HCT116 (cell line): ENCODE measurements at regions not wholly inside any gene's neighbourhood (a gene's known extent, or its start where the extent isn't known, plus 50 kb on each side); places are given as distances from the start of the nearest gene placed in this dataset.

Experiments used
- CTCF ChIP-seq, 3 experiments: fragments of 200-600 bp in 1 of 3; sonication (generic) in 1 of 3; IDR thresholded peaks in 2 of 3; conservative IDR thresholded peaks in 1 of 3; 2 replicates each; pipeline ENCODE4 v1.5.1; 2012 to 2017; ENCODE audit warnings: low read depth in 2 of 3, low read length in 2 of 3, antibody characterized with exemption in 1 of 3, borderline replicate concordance in 1 of 3, control low read depth in 1 of 3, mild to moderate bottlenecking in 1 of 3, mixed read lengths in 1 of 3, mixed run types in 1 of 3, moderate library complexity in 1 of 3; ENCODE audit not compliant: insufficient read depth in 1 of 3
- EZH2 ChIP-seq: fragments of 200-600 bp; sonication (generic); IDR thresholded peaks from 2 replicates; pipeline ENCODE4 v1.6.1; 2017; ENCODE audit warnings: antibody characterized with exemption, mixed run types
- EZH2phosphoT487 ChIP-seq: fragments of 200-600 bp; IDR thresholded peaks from 2 replicates; pipeline ENCODE4 v1.6.1; 2018; ENCODE audit warnings: antibody characterized with exemption, borderline replicate concordance
- FOSL1 ChIP-seq: IDR thresholded peaks from 2 replicates; pipeline ENCODE4 v1.6.1; 2012; ENCODE audit warnings: low read depth
- POLR2A ChIP-seq: IDR thresholded peaks from 2 replicates; pipeline ENCODE4 v1.7.0; 2011; ENCODE audit warnings: borderline replicate concordance; ENCODE audit not compliant: insufficient read depth, insufficient read length; ENCODE audit errors: extremely low read depth
- REST ChIP-seq: IDR thresholded peaks from 2 replicates; pipeline ENCODE4 v1.6.1; 2012; ENCODE audit warnings: low read depth
- ZFX ChIP-seq: fragments of 450-650 bp; IDR thresholded peaks from 2 replicates; pipeline ENCODE4 v1.6.1; 2017
- ZNF274 ChIP-seq: fragments of 200-500 bp; sonication (Bioruptor generic); IDR thresholded peaks from 2 replicates; pipeline ENCODE4 v1.6.1; 2014; ENCODE audit warnings: mild to moderate bottlenecking, low read depth, low read length, inconsistent platforms
- TF ChIP-seq, protein P1 (sequence below): IDR thresholded peaks from 2 replicates; pipeline ENCODE4 v1.6.1; 2011; ENCODE audit warnings: mild to moderate bottlenecking, low read length, moderate library complexity; ENCODE audit not compliant: insufficient replicate concordance; ENCODE audit errors: extremely low read depth

GRCh38 chr3:87834327-87834726 lies 224.5 kb downstream of the CGGBP1 start:
- TF ChIP-seq REST (no peak), CTCF (IDR thresholded peaks at IDR 0.05 in 2 of 3, conservative IDR thresholded peaks at IDR 0.05 in 1 of 3; ENCODE audit: borderline replicate concordance in 1 of 3, insufficient read depth in 1 of 3, low read depth in 2 of 3, low read length in 2 of 3) (no peak), EZH2 (no peak), ZFX (no peak), EZH2phosphoT487 (no peak), FOSL1 (no peak), POLR2A (no peak), ZNF274 (no peak)
- TF ChIP-seq, protein P1, sequence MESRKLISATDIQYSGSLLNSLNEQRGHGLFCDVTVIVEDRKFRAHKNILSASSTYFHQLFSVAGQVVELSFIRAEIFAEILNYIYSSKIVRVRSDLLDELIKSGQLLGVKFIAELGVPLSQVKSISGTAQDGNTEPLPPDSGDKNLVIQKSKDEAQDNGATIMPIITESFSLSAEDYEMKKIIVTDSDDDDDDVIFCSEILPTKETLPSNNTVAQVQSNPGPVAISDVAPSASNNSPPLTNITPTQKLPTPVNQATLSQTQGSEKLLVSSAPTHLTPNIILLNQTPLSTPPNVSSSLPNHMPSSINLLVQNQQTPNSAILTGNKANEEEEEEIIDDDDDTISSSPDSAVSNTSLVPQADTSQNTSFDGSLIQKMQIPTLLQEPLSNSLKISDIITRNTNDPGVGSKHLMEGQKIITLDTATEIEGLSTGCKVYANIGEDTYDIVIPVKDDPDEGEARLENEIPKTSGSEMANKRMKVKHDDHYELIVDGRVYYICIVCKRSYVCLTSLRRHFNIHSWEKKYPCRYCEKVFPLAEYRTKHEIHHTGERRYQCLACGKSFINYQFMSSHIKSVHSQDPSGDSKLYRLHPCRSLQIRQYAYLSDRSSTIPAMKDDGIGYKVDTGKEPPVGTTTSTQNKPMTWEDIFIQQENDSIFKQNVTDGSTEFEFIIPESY: no peak
